ENCODE measurements at regions not wholly inside any gene's neighbourhood (a gene's known extent, or its start where the extent isn't known, plus 50 kb on each side); places are given as distances from the start of the nearest gene placed in this dataset.

DNA sequence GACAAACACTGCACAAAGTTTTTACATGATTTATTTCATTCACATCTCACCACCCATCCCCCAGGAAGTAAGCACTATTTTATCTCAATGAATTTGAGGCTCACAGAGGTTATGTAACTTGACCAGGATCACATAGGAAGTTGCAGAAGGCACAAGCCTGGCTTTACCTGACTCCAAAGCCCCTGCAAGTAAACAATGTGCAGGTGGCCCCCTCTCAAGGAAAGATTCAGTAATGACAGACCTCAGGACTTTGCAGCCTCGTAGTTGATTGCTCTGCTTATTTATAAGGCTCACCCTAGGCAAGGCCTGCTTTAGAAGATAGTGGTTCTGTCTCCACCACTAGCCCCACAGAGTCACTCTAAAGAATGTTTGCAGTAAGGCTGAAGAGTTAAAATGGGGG is 79.8 kb upstream of the MDFIC2 start:
- no peak overlapping the region for H2BK5ac ChIP-seq (ENCODE audit: low read length)
- H3K4me3 ChIP-seq (ENCODE audit: low read length in 2 of 2) = no peak overlapping the region
- no peaks in the 10 kb centered on the region for H3K4me1 ChIP-seq (ENCODE audit: control insufficient read depth in 2 of 2, insufficient read depth in 1 of 2, low read depth in 1 of 2, low read length in 2 of 2)
- H4K8ac ChIP-seq (ENCODE audit: low read depth, low read length) = no peak overlapping the region
- H3K9me3 ChIP-seq (replicated peaks in 1 of 2; ENCODE audit: control insufficient read depth in 2 of 2, insufficient read depth in 1 of 2, low read depth in 1 of 2, low read length in 2 of 2) = no peaks in the 10 kb centered on the region
- H3K36me3 ChIP-seq (replicated peaks in 1 of 2; ENCODE audit: control insufficient read depth in 2 of 2, insufficient read depth in 2 of 2, low read length in 2 of 2) = no peaks in the 10 kb centered on the region
- H2BK12ac ChIP-seq (ENCODE audit: low read length) = no peak overlapping the region
- no peaks in the 10 kb centered on the region for H3K27me3 ChIP-seq (ENCODE audit: control insufficient read depth in 3 of 3, insufficient read depth in 3 of 3, low read depth in 1 of 3, low read length in 3 of 3)
- no peak for DNase-seq (ENCODE audit: low spot score)
- WGBS, 2 donors (ENCODE audit: extremely low coverage in 2 of 2, insufficient read length in 2 of 2, insufficient replicate concordance in 1 of 2) = no CpG with 5 or more reads among the region's 1 CpG
- H4K91ac ChIP-seq (ENCODE audit: low read depth, low read length, poor library complexity) = no peak overlapping the region
- no peak overlapping the region for H3K4me2 ChIP-seq (ENCODE audit: insufficient read depth, low read length, poor library complexity, severe bottlenecking)
- no peak overlapping the region for H2AFZ ChIP-seq (ENCODE audit: low read length)
- no peak overlapping the region for H3K4ac ChIP-seq (ENCODE audit: low read length)
- H3K18ac ChIP-seq (ENCODE audit: low read length) = no peak overlapping the region
- H2BK120ac ChIP-seq (ENCODE audit: low read depth, low read length) = no peak overlapping the region
- no peak overlapping the region for H3K27ac ChIP-seq (replicated peaks; ENCODE audit: low read length)
- no peak overlapping the region for H2BK15ac ChIP-seq (ENCODE audit: low read length)
- H3K14ac ChIP-seq (ENCODE audit: low read length) = no peak overlapping the region
- H3K23ac ChIP-seq (ENCODE audit: low read depth, low read length, poor library complexity) = no peak overlapping the region
- H3K79me1 ChIP-seq (ENCODE audit: low read depth, low read length) = no peaks in the 10 kb centered on the region
- no peak overlapping the region for H2AK5ac ChIP-seq (ENCODE audit: low read depth, low read length)
- no peak overlapping the region for H3K9ac ChIP-seq (ENCODE audit: low read depth, low read length, poor library complexity)

DNA sequence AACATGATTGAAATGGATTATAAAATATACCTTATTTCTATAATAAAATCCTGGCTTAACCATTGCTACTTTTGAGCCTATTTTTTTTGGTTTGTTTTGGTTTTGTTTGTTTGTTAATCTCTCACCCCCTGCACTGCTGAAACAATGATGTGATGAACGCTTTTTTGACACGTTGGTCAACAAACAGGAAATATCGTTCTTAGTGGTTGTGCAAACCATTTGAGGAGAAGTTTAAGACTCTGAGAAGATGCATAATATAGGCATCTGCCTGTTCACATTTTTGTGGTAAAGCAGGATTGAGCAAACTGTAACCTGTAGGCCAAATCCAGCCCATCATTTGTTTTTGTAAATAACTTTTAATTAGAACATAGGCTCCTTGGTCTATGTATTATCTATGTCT is 75.5 kb upstream of the MDFIC2 start:
- Histone ChIP-seq H3K4ac (ENCODE audit: low read length) (no peak overlapping the region), H3K4me3 (ENCODE audit: low read length in 2 of 2) (no peak overlapping the region), H3K4me1 (ENCODE audit: control insufficient read depth in 2 of 2, insufficient read depth in 1 of 2, low read depth in 1 of 2, low read length in 2 of 2) (no peaks in the 10 kb centered on the region), H3K27me3 (ENCODE audit: control insufficient read depth in 3 of 3, insufficient read depth in 3 of 3, low read depth in 1 of 3, low read length in 3 of 3) (no peaks in the 10 kb centered on the region), H3K79me1 (ENCODE audit: low read depth, low read length) (no peaks in the 10 kb centered on the region), H4K91ac (ENCODE audit: low read depth, low read length, poor library complexity) (no peak overlapping the region), H3K36me3 (replicated peaks in 1 of 2; ENCODE audit: control insufficient read depth in 2 of 2, insufficient read depth in 2 of 2, low read length in 2 of 2) (no peaks in the 10 kb centered on the region), H3K23ac (ENCODE audit: low read depth, low read length, poor library complexity) (no peak overlapping the region), H3K9ac (ENCODE audit: low read depth, low read length, poor library complexity) (no peak overlapping the region), H2AK5ac (ENCODE audit: low read depth, low read length) (no peak overlapping the region), H2BK12ac (ENCODE audit: low read length) (no peak overlapping the region), H2BK15ac (ENCODE audit: low read length) (no peak overlapping the region), H2BK120ac (ENCODE audit: low read depth, low read length) (no peak overlapping the region), H3K9me3 (replicated peaks in 1 of 2; ENCODE audit: control insufficient read depth in 2 of 2, insufficient read depth in 1 of 2, low read depth in 1 of 2, low read length in 2 of 2) (no peaks in the 10 kb centered on the region), H3K18ac (ENCODE audit: low read length) (no peak overlapping the region), H4K8ac (ENCODE audit: low read depth, low read length) (no peak overlapping the region), H2AFZ (ENCODE audit: low read length) (no peak overlapping the region), H2BK5ac (ENCODE audit: low read length) (no peak overlapping the region), H3K4me2 (ENCODE audit: insufficient read depth, low read length, poor library complexity, severe bottlenecking) (no peak overlapping the region), H3K14ac (ENCODE audit: low read length) (no peak overlapping the region), H3K27ac (replicated peaks; ENCODE audit: low read length) (no peak overlapping the region)
- WGBS, 2 donors (ENCODE audit: extremely low coverage in 2 of 2, insufficient read length in 2 of 2, insufficient replicate concordance in 1 of 2) = no CpG with 5 or more reads among the region's 3 CpGs
- DNase-seq (ENCODE audit: low spot score) = no peak

DNA sequence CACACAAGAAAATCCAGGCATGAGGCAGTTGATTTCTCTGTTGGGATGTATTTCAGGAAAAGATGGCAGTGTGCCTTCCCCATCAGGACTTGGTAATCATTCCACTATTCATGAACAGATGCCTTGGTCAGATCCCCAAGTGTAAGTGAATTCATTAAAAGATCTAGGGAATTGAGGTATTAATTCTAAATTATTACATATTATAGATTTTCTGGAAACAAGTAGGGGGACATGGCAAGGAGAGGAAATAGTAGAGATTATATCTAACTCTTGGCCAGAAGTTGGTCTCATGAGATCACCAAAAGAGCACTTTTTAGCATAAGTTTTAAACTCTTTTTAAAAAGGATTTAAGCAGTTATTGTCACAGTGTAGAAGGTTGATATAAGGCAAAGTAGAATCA is 74.4 kb upstream of the MDFIC2 start:
- no peak overlapping the region for H4K91ac ChIP-seq (ENCODE audit: low read depth, low read length, poor library complexity)
- H3K4me2 ChIP-seq (ENCODE audit: insufficient read depth, low read length, poor library complexity, severe bottlenecking) = no peak overlapping the region
- H2BK12ac ChIP-seq (ENCODE audit: low read length) = no peak overlapping the region
- no peaks in the 10 kb centered on the region for H3K27me3 ChIP-seq (ENCODE audit: control insufficient read depth in 3 of 3, insufficient read depth in 3 of 3, low read depth in 1 of 3, low read length in 3 of 3)
- no peak overlapping the region for H2BK15ac ChIP-seq (ENCODE audit: low read length)
- no peak overlapping the region for H2BK120ac ChIP-seq (ENCODE audit: low read depth, low read length)
- no peak for DNase-seq (ENCODE audit: low spot score)
- no peak overlapping the region for H3K14ac ChIP-seq (ENCODE audit: low read length)
- H3K36me3 ChIP-seq (replicated peaks in 1 of 2; ENCODE audit: control insufficient read depth in 2 of 2, insufficient read depth in 2 of 2, low read length in 2 of 2) = no peaks in the 10 kb centered on the region
- no peak overlapping the region for H2AK5ac ChIP-seq (ENCODE audit: low read depth, low read length)
- no peak overlapping the region for H4K8ac ChIP-seq (ENCODE audit: low read depth, low read length)
- H3K27ac ChIP-seq (replicated peaks; ENCODE audit: low read length) = no peak overlapping the region
- no peak overlapping the region for H2BK5ac ChIP-seq (ENCODE audit: low read length)
- no peaks in the 10 kb centered on the region for H3K9me3 ChIP-seq (replicated peaks in 1 of 2; ENCODE audit: control insufficient read depth in 2 of 2, insufficient read depth in 1 of 2, low read depth in 1 of 2, low read length in 2 of 2)
- no peak overlapping the region for H3K18ac ChIP-seq (ENCODE audit: low read length)
- H3K4ac ChIP-seq (ENCODE audit: low read length) = no peak overlapping the region
- no peaks in the 10 kb centered on the region for H3K4me1 ChIP-seq (ENCODE audit: control insufficient read depth in 2 of 2, insufficient read depth in 1 of 2, low read depth in 1 of 2, low read length in 2 of 2)
- no peak overlapping the region for H3K4me3 ChIP-seq (ENCODE audit: low read length in 2 of 2)
- H3K23ac ChIP-seq (ENCODE audit: low read depth, low read length, poor library complexity) = no peak overlapping the region
- H3K9ac ChIP-seq (ENCODE audit: low read depth, low read length, poor library complexity) = no peak overlapping the region
- H2AFZ ChIP-seq (ENCODE audit: low read length) = no peak overlapping the region
- H3K79me1 ChIP-seq (ENCODE audit: low read depth, low read length) = no peaks in the 10 kb centered on the region

DNA sequence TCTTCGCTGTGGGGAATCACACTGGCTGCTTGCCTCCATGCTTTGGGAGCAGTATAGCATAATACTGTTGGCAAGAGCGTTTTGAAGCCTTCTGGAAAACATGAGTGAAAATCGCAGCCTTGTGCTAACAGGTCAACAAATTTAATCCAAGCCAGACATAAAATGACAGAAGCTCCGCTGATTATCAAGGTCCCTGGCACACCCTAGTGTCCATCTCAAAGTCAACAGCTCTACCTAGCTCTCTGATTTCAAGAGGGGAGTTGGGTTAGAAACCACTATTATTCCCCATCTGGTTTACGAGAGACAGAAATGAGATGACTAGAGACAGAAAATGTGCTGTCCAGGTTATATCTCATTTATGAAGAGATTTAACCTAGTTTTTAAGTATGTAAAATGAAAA is 73.6 kb upstream of the MDFIC2 start:
- no peak overlapping the region for H3K27ac ChIP-seq (replicated peaks; ENCODE audit: low read length)
- no peak overlapping the region for H3K14ac ChIP-seq (ENCODE audit: low read length)
- no CpG with 5 or more reads among the region's 5 CpGs for WGBS, 2 donors (ENCODE audit: extremely low coverage in 2 of 2, insufficient read length in 2 of 2, insufficient replicate concordance in 1 of 2)
- H2BK15ac ChIP-seq (ENCODE audit: low read length) = no peak overlapping the region
- no peak overlapping the region for H3K4ac ChIP-seq (ENCODE audit: low read length)
- H3K79me1 ChIP-seq (ENCODE audit: low read depth, low read length) = no peaks in the 10 kb centered on the region
- no peak overlapping the region for H3K9ac ChIP-seq (ENCODE audit: low read depth, low read length, poor library complexity)
- no peaks in the 10 kb centered on the region for H3K4me1 ChIP-seq (ENCODE audit: control insufficient read depth in 2 of 2, insufficient read depth in 1 of 2, low read depth in 1 of 2, low read length in 2 of 2)
- H2BK120ac ChIP-seq (ENCODE audit: low read depth, low read length) = no peak overlapping the region
- no peak overlapping the region for H3K18ac ChIP-seq (ENCODE audit: low read length)
- H2BK5ac ChIP-seq (ENCODE audit: low read length) = no peak overlapping the region
- no peaks in the 10 kb centered on the region for H3K9me3 ChIP-seq (replicated peaks in 1 of 2; ENCODE audit: control insufficient read depth in 2 of 2, insufficient read depth in 1 of 2, low read depth in 1 of 2, low read length in 2 of 2)
- H3K23ac ChIP-seq (ENCODE audit: low read depth, low read length, poor library complexity) = no peak overlapping the region
- H4K91ac ChIP-seq (ENCODE audit: low read depth, low read length, poor library complexity) = no peak overlapping the region
- no peak overlapping the region for H3K4me3 ChIP-seq (ENCODE audit: low read length in 2 of 2)
- no peaks in the 10 kb centered on the region for H3K27me3 ChIP-seq (ENCODE audit: control insufficient read depth in 3 of 3, insufficient read depth in 3 of 3, low read depth in 1 of 3, low read length in 3 of 3)
- no peak overlapping the region for H2BK12ac ChIP-seq (ENCODE audit: low read length)
- no peak for DNase-seq (ENCODE audit: low spot score)
- H4K8ac ChIP-seq (ENCODE audit: low read depth, low read length) = no peak overlapping the region
- H3K4me2 ChIP-seq (ENCODE audit: insufficient read depth, low read length, poor library complexity, severe bottlenecking) = no peak overlapping the region
- no peak overlapping the region for H2AFZ ChIP-seq (ENCODE audit: low read length)
- H3K36me3 ChIP-seq (replicated peaks in 1 of 2; ENCODE audit: control insufficient read depth in 2 of 2, insufficient read depth in 2 of 2, low read length in 2 of 2) = no peaks in the 10 kb centered on the region
- H2AK5ac ChIP-seq (ENCODE audit: low read depth, low read length) = no peak overlapping the region
